Brain pericyte (primary cell): ENCODE measurements at regions not wholly inside any gene's neighbourhood (a gene's known extent, or its start where the extent isn't known, plus 50 kb on each side); places are given as distances from the start of the nearest gene placed in this dataset.

Experiments
- DNase-seq: peaks from one replicate; pipeline ENCODE4 v3.0.0-alpha.2; 2012; ENCODE audit warnings: low read depth, low spot score

- DNase-seq: no peak
These were observed 76.0 kb upstream of the RET start for GRCh38 chr10:43000651-43001426.

GRCh38 chr10:43001427-43001795 is 75.5 kb upstream of the RET start:
- DNase-seq: no peak

- DNase-seq: no peak
These were observed 74.3 kb upstream of the RET start for GRCh38 chr10:43002596-43002995.

- DNase-seq: no peak
These were observed 70.4 kb upstream of the RET start for GRCh38 chr10:43006490-43006889.

- DNase-seq: no peak
These were observed 64.3 kb upstream of the RET start for GRCh38 chr10:43012578-43012977.

- DNase-seq: no peak
These were observed 63.8 kb upstream of the RET start for GRCh38 chr10:43013065-43013464.

GRCh38 chr10:43024524-43024923 is 52.3 kb upstream of the RET start:
- DNase-seq: no peak

- DNase-seq: no peak
These were observed 51.7 kb upstream of the RET start for GRCh38 chr10:43024942-43025700.

- DNase-seq: no peak
These were observed 50.6 kb upstream of the RET start for GRCh38 chr10:43026039-43026973.
